ENCODE measurements at regions not wholly inside any gene's neighbourhood (a gene's known extent, or its start where the extent isn't known, plus 50 kb on each side); places are given as distances from the start of the nearest gene placed in this dataset.

GRCh38 chr11:11115475-11115874 is 237.6 kb downstream of the CSNK2A3 start:
- TF ChIP-seq CTCF (IDR thresholded peaks at IDR 0.05) (no peak), POLR2A (IDR thresholded peaks at IDR 0.05) (no peak)

Data from stomach (tissue), 4 donors.